K562 (cell line): ENCODE measurements at regions not wholly inside any gene's neighbourhood (a gene's known extent, or its start where the extent isn't known, plus 50 kb on each side); places are given as distances from the start of the nearest gene placed in this dataset.

ENCODE experiments used
- CBX1 ChIP-seq: sonication (generic); IDR thresholded peaks from 2 replicates; pipeline ENCODE4 v1.6.1; 2016; ENCODE audit warnings: antibody characterized with exemption, low read depth, mild to moderate bottlenecking
- DMBX1 ChIP-seq: fragments of 250-450 bp; sonication (Bioruptor Pico); IDR thresholded peaks from 2 replicates; pipeline ENCODE4 v1.8.0; 2022; ENCODE audit warnings: inconsistent platforms, mild to moderate bottlenecking, moderate library complexity, borderline replicate concordance
- EP300 ChIP-seq: IDR thresholded peaks from 2 replicates; pipeline ENCODE4 v1.6.1; 2012; ENCODE audit warnings: low read length, improper control_type of control experiment
- FOSL1 ChIP-seq: fragments of 200-800 bp; sonication (Bioruptor generic); conservative IDR thresholded peaks from 2 replicates; pipeline ENCODE4 v1.6.1; 2016; ENCODE audit warnings: missing genetic modification characterization, missing compliant biosample characterization
- KLF16 ChIP-seq: IDR thresholded peaks from 2 replicates; pipeline ENCODE4 v1.6.1; 2016; ENCODE audit warnings: antibody characterized with exemption
- SMAD4 ChIP-seq: fragments of 250-450 bp; sonication (Bioruptor Pico); conservative IDR thresholded peaks from 2 replicates; pipeline ENCODE4 v1.8.0; 2021; ENCODE audit warnings: inconsistent platforms, mild to moderate bottlenecking, moderate library complexity
- SNRNP70 ChIP-seq: fragments of 200-400 bp; formaldehyde crosslinking; optimal IDR thresholded peaks from 2 replicates; pipeline ENCODE3; 2017; ENCODE audit warnings: low read depth, low read length
- SP1 ChIP-seq: sonication (generic); formaldehyde crosslinking; IDR thresholded peaks from 2 replicates; pipeline ENCODE4 v1.8.1; 2022; ENCODE audit warnings: mild to moderate bottlenecking, missing genetic modification reagents
- TFAM ChIP-seq: fragments of 250-450 bp; sonication (Bioruptor Pico); conservative IDR thresholded peaks from 2 replicates; pipeline ENCODE4 v1.5.0; 2021; ENCODE audit warnings: mild to moderate bottlenecking, moderate library complexity
- TOE1 ChIP-seq, 2 experiments: fragments of 450-650 bp in 1 of 2; sonication (generic) in 1 of 2; formaldehyde crosslinking in 1 of 2; IDR thresholded peaks; 2 replicates each; pipeline versions ENCODE4 v1.7.1 to v1.8.0; 2016 to 2022; ENCODE audit warnings: borderline replicate concordance in 2 of 2, mild to moderate bottlenecking in 2 of 2, antibody characterized with exemption in 1 of 2, inconsistent platforms in 1 of 2, low read depth in 1 of 2, missing genetic modification reagents in 1 of 2, moderate library complexity in 1 of 2
- ZNF224 ChIP-seq: sonication (generic); formaldehyde crosslinking; IDR thresholded peaks from 2 replicates; pipeline ENCODE4 v1.8.0; 2022; ENCODE audit warnings: mild to moderate bottlenecking, missing genetic modification reagents
- ZNF239 ChIP-seq: fragments of 250-450 bp; sonication (Bioruptor Pico); IDR thresholded peaks from 2 replicates; pipeline ENCODE4 v1.4.0; 2020; ENCODE audit warnings: mild to moderate bottlenecking
- ZNF431 ChIP-seq: sonication (generic); formaldehyde crosslinking; IDR thresholded peaks from 2 replicates; pipeline ENCODE4 v1.8.0; 2022; ENCODE audit warnings: mild to moderate bottlenecking, missing genetic modification reagents
- ZNF780A ChIP-seq: fragments of 250-450 bp; sonication (Bioruptor Pico); IDR thresholded peaks from 2 replicates; pipeline ENCODE4 v1.5.0; 2021; ENCODE audit warnings: mild to moderate bottlenecking
- TF ChIP-seq, protein P1 (sequence below): IDR thresholded peaks from 3 replicates; pipeline ENCODE4 v1.6.1; 2011; ENCODE audit warnings: borderline replicate concordance, mild to moderate bottlenecking, moderate library complexity; ENCODE audit not compliant: insufficient read length; ENCODE audit errors: extremely low read depth
- TF ChIP-seq, protein P2 (sequence below): sonication (generic); formaldehyde crosslinking; IDR thresholded peaks from 2 replicates; pipeline ENCODE4 v1.5.0; 2020; ENCODE audit warnings: missing genetic modification reagents
- TF ChIP-seq, protein P3 (sequence below), 2 experiments: fragments of 450-650 bp; IDR thresholded peaks; 2 replicates each; pipeline ENCODE4 v1.6.1; 2016; ENCODE audit warnings: mild to moderate bottlenecking in 2 of 2, borderline replicate concordance in 1 of 2, low read depth in 1 of 2, moderate library complexity in 1 of 2

DNA sequence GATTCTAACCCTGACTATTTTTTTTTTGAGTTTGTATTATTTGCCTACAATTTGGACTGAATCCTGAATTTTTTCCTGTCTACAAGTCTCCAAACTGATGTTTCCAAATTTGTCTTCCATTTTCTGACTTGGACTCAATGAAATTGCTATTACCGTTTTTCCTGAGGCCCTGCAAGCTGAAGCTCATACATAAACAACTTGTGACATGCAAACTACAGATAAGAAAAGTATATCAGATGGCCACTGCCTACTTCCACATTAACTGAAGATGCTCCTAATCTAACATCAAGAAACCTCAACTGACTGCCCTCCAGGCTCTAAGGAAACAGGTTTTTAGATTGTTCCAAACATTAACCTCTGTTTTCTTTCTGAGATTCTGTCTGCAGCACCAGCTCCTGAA is 51.1 kb upstream of the KLHDC7A start (continued):
- TF ChIP-seq, protein P1, sequence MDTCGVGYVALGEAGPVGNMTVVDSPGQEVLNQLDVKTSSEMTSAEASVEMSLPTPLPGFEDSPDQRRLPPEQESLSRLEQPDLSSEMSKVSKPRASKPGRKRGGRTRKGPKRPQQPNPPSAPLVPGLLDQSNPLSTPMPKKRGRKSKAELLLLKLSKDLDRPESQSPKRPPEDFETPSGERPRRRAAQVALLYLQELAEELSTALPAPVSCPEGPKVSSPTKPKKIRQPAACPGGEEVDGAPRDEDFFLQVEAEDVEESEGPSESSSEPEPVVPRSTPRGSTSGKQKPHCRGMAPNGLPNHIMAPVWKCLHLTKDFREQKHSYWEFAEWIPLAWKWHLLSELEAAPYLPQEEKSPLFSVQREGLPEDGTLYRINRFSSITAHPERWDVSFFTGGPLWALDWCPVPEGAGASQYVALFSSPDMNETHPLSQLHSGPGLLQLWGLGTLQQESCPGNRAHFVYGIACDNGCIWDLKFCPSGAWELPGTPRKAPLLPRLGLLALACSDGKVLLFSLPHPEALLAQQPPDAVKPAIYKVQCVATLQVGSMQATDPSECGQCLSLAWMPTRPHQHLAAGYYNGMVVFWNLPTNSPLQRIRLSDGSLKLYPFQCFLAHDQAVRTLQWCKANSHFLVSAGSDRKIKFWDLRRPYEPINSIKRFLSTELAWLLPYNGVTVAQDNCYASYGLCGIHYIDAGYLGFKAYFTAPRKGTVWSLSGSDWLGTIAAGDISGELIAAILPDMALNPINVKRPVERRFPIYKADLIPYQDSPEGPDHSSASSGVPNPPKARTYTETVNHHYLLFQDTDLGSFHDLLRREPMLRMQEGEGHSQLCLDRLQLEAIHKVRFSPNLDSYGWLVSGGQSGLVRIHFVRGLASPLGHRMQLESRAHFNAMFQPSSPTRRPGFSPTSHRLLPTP, result no peak
- TF ChIP-seq ZNF239 (CRISPR knock-in tag), result peak; percentile 75
- TF ChIP-seq, protein P2, sequence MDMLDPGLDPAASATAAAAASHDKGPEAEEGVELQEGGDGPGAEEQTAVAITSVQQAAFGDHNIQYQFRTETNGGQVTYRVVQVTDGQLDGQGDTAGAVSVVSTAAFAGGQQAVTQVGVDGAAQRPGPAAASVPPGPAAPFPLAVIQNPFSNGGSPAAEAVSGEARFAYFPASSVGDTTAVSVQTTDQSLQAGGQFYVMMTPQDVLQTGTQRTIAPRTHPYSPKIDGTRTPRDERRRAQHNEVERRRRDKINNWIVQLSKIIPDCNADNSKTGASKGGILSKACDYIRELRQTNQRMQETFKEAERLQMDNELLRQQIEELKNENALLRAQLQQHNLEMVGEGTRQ, result no peak
- peak; percentile 21; the same call in 1 of the 2 replicates for TF ChIP-seq KLF16
- no peak for TF ChIP-seq ZNF780A
- TF ChIP-seq SNRNP70, result no peak
- TF ChIP-seq TFAM, result no peak
- no peak for TF ChIP-seq DMBX1 (CRISPR knock-in tag)
- TF ChIP-seq TOE1 (IDR thresholded peaks at IDR 0.05; ENCODE audit: borderline replicate concordance), result no peak
- no peak for TF ChIP-seq TOE1 (CRISPR knock-in tag; IDR thresholded peaks at IDR 0.05; ENCODE audit: borderline replicate concordance, low read depth)
- no peak for TF ChIP-seq ZNF224
- no peak for TF ChIP-seq ZNF431
- TF ChIP-seq FOSL1 (tag), result peak; percentile 45; the same call in 1 of the 2 replicates
- TF ChIP-seq CBX1, result no peak
- TF ChIP-seq SMAD4, result peak; percentile 31; the same call in 1 of the 2 replicates
- TF ChIP-seq, protein P3, sequence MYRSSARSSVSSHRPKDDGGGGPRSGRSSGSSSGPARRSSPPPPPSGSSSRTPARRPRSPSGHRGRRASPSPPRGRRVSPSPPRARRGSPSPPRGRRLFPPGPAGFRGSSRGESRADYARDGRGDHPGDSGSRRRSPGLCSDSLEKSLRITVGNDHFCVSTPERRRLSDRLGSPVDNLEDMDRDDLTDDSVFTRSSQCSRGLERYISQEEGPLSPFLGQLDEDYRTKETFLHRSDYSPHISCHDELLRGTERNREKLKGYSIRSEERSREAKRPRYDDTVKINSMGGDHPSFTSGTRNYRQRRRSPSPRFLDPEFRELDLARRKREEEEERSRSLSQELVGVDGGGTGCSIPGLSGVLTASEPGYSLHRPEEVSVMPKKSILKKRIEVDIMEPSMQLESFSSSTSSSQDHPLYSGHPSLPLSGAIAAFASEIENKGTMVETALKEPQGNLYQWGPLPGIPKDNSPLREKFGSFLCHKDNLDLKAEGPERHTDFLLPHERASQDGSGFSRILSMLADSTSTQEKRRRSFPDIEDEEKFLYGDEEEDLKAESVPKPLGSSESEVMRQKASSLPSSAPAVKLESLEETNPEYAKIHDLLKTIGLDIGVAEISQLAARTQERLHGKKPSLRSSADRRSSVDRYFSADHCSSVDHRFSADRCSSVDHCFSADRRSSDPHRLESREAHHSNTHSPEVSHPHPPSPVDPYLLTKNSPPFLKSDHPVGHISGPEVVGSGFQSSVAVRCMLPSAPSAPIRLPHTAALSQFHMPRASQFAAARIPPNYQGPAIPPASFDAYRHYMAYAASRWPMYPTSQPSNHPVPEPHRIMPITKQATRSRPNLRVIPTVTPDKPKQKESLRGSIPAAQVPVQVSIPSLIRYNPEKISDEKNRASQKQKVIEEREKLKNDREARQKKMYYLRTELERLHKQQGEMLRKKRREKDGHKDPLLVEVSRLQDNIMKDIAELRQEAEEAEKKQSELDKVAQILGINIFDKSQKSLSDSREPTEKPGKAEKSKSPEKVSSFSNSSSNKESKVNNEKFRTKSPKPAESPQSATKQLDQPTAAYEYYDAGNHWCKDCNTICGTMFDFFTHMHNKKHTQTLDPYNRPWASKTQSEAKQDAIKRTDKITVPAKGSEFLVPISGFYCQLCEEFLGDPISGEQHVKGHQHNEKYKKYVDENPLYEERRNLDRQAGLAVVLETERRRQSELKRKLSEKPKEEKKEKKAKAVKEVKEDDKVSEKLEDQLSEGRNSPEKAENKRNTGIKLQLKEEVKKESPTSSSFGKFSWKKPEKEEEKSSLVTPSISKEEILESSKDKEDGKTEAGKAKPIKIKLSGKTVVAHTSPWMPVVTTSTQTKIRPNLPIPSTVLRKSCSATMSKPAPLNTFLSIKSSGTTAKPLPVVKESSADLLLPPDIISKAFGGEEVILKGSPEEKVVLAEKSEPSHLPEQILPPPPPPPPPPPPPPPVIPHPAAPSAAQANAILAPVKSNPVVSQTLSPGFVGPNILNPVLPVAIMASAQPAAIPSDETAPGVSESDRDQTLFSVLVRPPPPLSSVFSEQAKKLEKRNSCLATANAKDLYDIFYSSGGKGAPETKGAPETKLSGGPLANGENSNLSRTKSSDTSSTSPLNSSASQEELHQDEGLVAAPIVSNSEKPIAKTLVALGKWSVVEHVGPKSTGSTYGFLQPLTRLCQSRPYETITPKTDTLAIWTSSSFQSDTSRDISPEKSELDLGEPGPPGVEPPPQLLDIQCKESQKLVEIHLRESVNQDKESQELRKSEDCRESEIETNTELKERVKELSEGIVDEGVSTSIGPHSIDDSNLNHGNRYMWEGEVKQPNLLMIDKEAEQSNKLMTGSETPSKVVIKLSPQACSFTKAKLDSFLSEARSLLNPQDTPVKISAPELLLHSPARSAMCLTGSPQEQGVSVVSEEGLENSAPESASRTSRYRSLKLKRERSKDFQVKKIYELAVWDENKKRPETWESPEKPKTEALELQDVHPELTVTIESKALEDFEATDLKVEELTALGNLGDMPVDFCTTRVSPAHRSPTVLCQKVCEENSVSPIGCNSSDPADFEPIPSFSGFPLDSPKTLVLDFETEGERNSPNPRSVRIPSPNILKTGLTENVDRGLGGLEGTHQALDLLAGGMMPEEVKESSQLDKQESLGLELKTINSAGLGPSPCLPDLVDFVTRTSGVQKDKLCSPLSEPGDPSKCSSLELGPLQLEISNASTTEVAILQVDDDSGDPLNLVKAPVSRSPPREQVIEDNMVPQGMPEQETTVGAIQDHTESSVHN (IDR thresholded peaks at IDR 0.05; ENCODE audit: borderline replicate concordance in 1 of 2, low read depth in 1 of 2), result no peak
- TF ChIP-seq EP300, result peak; percentile 80
- TF ChIP-seq SP1, result no peak
